ENCODE measurements at regions not wholly inside any gene's neighbourhood (a gene's known extent, or its start where the extent isn't known, plus 50 kb on each side); places are given as distances from the start of the nearest gene placed in this dataset.

- TF ChIP-seq POLR2A (IDR thresholded peaks at IDR 0.05; ENCODE audit: low read depth, low read length) (no peak), MAX (IDR thresholded peaks at IDR 0.05; ENCODE audit: insufficient read depth, insufficient read length) (no peak)
Observed at GRCh38 chr7:131830681-131831080, 274.3 kb upstream of the PODXL start.
